Epithelial cell of esophagus (primary cell): ENCODE measurements at regions not wholly inside any gene's neighbourhood (a gene's known extent, or its start where the extent isn't known, plus 50 kb on each side); places are given as distances from the start of the nearest gene placed in this dataset.
A peak's percentile ranks its signal among the peaks of the same experiment; 100 is the strongest.
"Not testable (repeated sequence)": the region's sequence is repeated elsewhere in the genome, so short reads cannot be mapped to it uniquely, and the experiment has no call there.

Experiments
- DNase-seq: peaks from one replicate; pipeline ENCODE4 v3.0.0; 2010; ENCODE audit warnings: low read depth
- H3K4me3 ChIP-seq: 2 replicates; pipeline ENCODE4 v1.5.1; 2011; ENCODE audit warnings: mild to moderate bottlenecking, low read length, control low read depth
- CTCF ChIP-seq: IDR thresholded peaks from 2 replicates; pipeline ENCODE4 v1.5.1; 2011; ENCODE audit warnings: low read depth, mild to moderate bottlenecking, low read length, control low read depth, inconsistent platforms; ENCODE audit not compliant: insufficient read depth; ENCODE audit errors: missing control alignments

GRCh38 chr16:61149709-61150108, 886.5 kb downstream of the CDH8 start:
- no peak for DNase-seq
- H3K4me3 ChIP-seq = no peak overlapping the region
- no peak for TF ChIP-seq CTCF

GRCh38 chr16:61148930-61149329, 887.3 kb downstream of the CDH8 start:
- no peak for TF ChIP-seq CTCF
- no peak overlapping the region for H3K4me3 ChIP-seq
- peak; percentile 0 for DNase-seq

- TF ChIP-seq CTCF = no peak
- DNase-seq = no peak
- no peak overlapping the region for H3K4me3 ChIP-seq
Measured at GRCh38 chr16:61146429-61146828, 889.8 kb downstream of the CDH8 start.

GRCh38 chr16:61131447-61131846, 904.8 kb downstream of the CDH8 start:
- H3K4me3 ChIP-seq = no peak overlapping the region
- DNase-seq = no peak
- no peak for TF ChIP-seq CTCF

DNA sequence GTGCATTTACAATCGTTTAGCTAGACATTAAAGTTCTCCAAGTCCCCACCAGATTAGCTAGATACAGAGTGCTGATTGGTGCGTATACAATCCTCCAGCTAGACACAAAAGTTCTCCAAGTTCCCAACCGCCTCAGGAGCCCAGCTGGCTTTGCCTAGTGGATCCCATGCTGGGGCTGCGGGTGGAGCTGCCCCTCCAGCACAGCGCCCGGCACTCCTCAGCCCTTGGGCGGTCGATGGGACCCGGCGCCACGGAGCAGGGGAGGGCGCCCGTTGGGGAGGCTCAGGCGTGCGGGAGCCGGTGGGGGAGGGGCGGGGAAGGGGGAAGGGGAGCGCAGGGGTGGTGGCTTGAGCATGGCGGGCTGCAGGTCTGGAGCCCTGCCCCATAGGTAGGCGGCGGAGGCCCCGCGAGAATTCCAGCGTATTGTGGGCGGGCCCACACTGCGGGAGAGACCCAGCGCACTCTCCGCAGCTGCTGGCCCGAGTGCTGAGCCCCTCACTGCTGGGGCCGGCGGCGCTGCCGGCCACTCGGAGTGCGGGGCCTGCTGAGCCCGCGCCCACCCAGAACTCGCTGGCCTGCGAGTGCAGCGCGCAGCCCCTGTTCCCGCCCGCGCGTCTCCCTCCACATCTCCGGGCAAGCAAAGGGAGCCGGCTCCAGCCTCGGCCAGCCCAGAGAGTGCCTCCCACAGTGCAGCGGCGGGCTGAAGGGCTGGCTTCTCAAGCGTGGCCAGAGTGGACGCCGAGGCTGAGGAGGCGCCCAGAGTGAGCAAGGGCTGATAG, 907.5 kb downstream of the CDH8 start:
- no peak for DNase-seq
- TF ChIP-seq CTCF = no peak

GRCh38 chr16:61105544-61105943, 930.7 kb downstream of the CDH8 start:
- no peak for TF ChIP-seq CTCF
- DNase-seq = peak; percentile 1
- H3K4me3 ChIP-seq = no peak overlapping the region

More for the DNA sequence above, 907.5 kb downstream of the CDH8 start:
- no peak overlapping the region for H3K4me3 ChIP-seq

DNA sequence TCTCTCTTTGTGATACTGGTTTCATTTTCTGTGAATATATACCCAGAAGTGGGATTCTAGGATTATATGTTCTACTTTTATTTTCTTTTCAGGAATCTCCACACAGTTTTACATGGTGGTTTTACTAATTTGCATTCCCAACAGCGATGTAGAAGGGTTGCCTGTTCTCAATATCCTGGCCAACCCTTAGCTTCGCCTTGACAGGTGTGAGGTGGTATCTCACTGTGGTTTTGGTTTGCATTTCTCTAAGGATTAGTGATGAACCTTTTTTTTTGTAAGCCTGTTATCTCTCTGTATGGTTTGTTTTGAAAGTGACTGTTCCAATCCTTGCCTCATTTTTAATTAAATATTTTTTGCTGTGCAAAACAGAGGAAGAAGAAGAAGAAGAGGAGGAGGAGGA, 937.7 kb downstream of the CDH8 start:
- TF ChIP-seq CTCF = no peak
- DNase-seq = no peak

GRCh38 chr16:61091300-61091699, 944.9 kb downstream of the CDH8 start:
- H3K4me3 ChIP-seq, DNase-seq: not testable (repeated sequence)

More for the DNA sequence above, 937.7 kb downstream of the CDH8 start:
- H3K4me3 ChIP-seq = no peak overlapping the region
